Mesothelial cell of epicardium (in vitro differentiated cells): ENCODE measurements at regions not wholly inside any gene's neighbourhood (a gene's known extent, or its start where the extent isn't known, plus 50 kb on each side); places are given as distances from the start of the nearest gene placed in this dataset.

Experiments used
- DNase-seq, 2 experiments: peaks; one replicate each; pipeline ENCODE4 v3.0.0; 2021; ENCODE audit warnings: low spot score in 2 of 2; ENCODE audit not compliant: unreplicated experiment in 2 of 2
- H3K27ac Mint-ChIP-seq: 2 replicates; pipeline ENCODE4 v1.8.0; 2021; ENCODE audit warnings: mixed read lengths
- H3K27me3 Mint-ChIP-seq: 2 replicates; pipeline ENCODE4 v1.8.0; 2021; ENCODE audit warnings: low read depth, mixed read lengths
- H3K36me3 Mint-ChIP-seq: 2 replicates; pipeline ENCODE4 v1.8.0; 2021; ENCODE audit warnings: mixed read lengths
- H3K4me1 Mint-ChIP-seq: 2 replicates; pipeline ENCODE4 v1.8.0; 2021; ENCODE audit warnings: mixed read lengths
- H3K4me3 Mint-ChIP-seq: 2 replicates; pipeline ENCODE4 v1.8.0; 2021; ENCODE audit warnings: mild to moderate bottlenecking, moderate library complexity, mixed read lengths
- H3K9me3 Mint-ChIP-seq: 2 replicates; pipeline ENCODE4 v1.8.0; 2021; ENCODE audit warnings: mixed read lengths
- TF ChIP-seq, protein P1 (sequence below): fragments of 200-600 bp; sonication (generic); IDR thresholded peaks from one replicate; pipeline ENCODE4 v1.5.0; 2021; ENCODE audit warnings: antibody characterized with exemption; ENCODE audit not compliant: unreplicated experiment

DNA sequence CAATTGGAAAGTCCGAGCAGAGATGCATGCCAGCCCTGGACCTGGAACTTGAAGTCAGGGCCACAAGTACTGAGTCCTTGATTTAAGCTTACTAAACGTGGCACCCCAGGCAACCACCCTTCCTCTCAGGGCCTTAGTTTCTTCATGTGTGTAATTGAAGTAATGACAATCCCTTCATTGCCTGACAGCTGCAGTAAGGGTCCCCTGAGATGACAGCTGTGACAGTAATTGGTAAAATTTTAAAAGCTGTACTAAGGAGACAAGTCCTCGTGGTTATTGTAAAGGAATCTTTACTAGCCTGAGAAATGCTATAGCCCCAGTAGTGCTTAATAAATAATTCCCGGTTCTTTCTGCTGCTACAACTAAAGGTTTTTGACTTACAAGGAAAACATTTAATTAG, 175.1 kb upstream of the RADX start:
- Mint-ChIP-seq H3K4me1 (peaks cover 6% of the 10 kb centered on the region), H3K4me3 (no peak overlapping the region), H3K27ac (no peak overlapping the region), H3K9me3 (peaks cover 51% of the 10 kb centered on the region), H3K36me3 (no peaks in the 10 kb centered on the region), H3K27me3 (no peaks in the 10 kb centered on the region)
- DNase-seq = no peak
- TF ChIP-seq, protein P1, sequence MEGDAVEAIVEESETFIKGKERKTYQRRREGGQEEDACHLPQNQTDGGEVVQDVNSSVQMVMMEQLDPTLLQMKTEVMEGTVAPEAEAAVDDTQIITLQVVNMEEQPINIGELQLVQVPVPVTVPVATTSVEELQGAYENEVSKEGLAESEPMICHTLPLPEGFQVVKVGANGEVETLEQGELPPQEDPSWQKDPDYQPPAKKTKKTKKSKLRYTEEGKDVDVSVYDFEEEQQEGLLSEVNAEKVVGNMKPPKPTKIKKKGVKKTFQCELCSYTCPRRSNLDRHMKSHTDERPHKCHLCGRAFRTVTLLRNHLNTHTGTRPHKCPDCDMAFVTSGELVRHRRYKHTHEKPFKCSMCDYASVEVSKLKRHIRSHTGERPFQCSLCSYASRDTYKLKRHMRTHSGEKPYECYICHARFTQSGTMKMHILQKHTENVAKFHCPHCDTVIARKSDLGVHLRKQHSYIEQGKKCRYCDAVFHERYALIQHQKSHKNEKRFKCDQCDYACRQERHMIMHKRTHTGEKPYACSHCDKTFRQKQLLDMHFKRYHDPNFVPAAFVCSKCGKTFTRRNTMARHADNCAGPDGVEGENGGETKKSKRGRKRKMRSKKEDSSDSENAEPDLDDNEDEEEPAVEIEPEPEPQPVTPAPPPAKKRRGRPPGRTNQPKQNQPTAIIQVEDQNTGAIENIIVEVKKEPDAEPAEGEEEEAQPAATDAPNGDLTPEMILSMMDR = no peak

DNA sequence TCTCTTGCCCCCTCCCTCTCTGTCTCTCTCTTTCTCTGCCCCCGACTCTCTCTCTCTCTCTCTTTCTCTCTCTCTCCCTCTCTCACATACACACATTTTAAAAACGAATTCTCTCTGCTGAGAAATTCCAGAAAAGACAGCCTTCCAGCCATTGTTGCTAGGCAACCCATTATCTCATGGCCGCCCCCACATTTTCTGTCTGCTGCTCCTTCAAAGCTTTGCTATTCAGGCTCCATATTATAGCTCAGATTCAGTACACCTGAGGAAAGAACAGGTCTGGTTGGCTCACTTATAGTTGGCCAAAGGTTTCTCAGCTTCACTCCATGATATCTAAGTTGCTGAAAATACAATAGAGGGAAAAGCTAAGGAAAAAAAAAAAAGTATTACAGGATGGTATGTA, 174.4 kb upstream of the RADX start:
- Mint-ChIP-seq H3K9me3 (peaks cover 52% of the 10 kb centered on the region), H3K27ac (peak overlapping the region; percentile 58), H3K4me3 (no peak overlapping the region), H3K36me3 (no peaks in the 10 kb centered on the region), H3K4me1 (peaks cover 6% of the 10 kb centered on the region), H3K27me3 (no peaks in the 10 kb centered on the region)
- TF ChIP-seq, protein P1 = no peak
- no peak for DNase-seq

DNA sequence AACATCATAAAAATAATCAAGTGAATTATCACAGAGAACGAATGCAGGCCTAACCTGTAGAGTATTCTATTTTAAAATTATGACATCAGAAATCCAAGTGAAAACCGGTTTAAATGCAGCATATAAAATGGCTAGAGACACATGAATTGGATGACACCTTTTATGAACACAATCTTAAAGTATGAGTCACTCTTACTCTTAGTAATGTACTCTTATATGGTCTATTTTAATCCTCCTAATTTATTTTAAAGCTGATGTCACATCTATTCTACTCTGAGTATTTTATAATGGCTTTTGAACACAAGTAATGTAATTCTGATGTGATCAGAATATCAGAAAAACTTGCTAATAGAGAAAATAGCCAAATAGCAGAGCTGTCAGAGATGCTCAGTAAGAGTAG, 161.4 kb upstream of the RADX start:
- DNase-seq = no peak
- no peaks in the 10 kb centered on the region for H3K36me3 Mint-ChIP-seq
- no peaks in the 10 kb centered on the region for H3K4me1 Mint-ChIP-seq
- peaks cover 69% of the 10 kb centered on the region for H3K9me3 Mint-ChIP-seq
- H3K4me3 Mint-ChIP-seq = no peak overlapping the region
- TF ChIP-seq, protein P1 = no peak
- H3K27ac Mint-ChIP-seq = no peak overlapping the region
- no peaks in the 10 kb centered on the region for H3K27me3 Mint-ChIP-seq

DNA sequence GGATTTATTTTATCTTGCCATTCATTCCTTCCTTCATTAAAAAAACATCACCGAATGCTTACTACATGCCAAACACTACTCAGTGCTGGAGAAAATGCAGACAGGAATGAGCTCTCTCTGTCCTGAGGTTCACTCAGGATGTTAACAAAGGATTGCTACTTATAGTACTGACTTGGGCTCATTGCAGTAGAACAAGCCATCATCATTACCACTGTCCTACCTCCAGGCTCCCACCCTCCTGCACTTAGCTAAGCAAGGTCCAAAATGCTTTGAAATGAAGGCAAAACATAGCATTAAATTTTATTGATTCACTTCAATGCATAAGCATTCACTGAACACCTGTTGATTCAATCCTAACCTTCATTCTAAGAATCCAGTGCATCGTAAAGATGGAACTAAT, 159.8 kb upstream of the RADX start:
- TF ChIP-seq, protein P1 = no peak
- Mint-ChIP-seq H3K27me3 (no peaks in the 10 kb centered on the region), H3K4me1 (no peaks in the 10 kb centered on the region), H3K9me3 (peaks cover 66% of the 10 kb centered on the region), H3K4me3 (no peak overlapping the region), H3K36me3 (no peaks in the 10 kb centered on the region), H3K27ac (no peak overlapping the region)
- no peak for DNase-seq

DNA sequence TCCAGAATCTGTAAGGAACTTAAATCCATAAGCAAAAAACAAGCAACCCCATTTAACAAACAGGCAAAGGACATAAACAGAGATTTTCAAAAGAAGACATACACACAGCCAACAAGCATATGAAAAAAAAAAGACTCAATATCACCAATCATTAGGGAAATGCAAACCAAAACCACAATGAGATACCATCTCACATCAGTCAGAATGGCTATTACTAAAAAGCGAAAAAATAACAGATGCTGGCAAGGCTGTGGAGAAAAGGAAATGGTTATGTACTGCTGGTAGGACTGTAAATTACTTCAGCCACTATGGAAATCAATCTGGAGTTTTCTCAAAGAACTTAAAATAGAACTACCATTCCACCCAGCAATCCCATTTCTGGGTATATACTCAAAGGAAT, 156.8 kb upstream of the RADX start:
- H3K4me1 Mint-ChIP-seq = no peaks in the 10 kb centered on the region
- no peaks in the 10 kb centered on the region for H3K27me3 Mint-ChIP-seq
- no peak overlapping the region for H3K4me3 Mint-ChIP-seq
- H3K9me3 Mint-ChIP-seq = peaks cover 58% of the 10 kb centered on the region
- no peak for DNase-seq
- H3K27ac Mint-ChIP-seq = no peak overlapping the region
- TF ChIP-seq, protein P1 = no peak
- H3K36me3 Mint-ChIP-seq = no peaks in the 10 kb centered on the region

DNA sequence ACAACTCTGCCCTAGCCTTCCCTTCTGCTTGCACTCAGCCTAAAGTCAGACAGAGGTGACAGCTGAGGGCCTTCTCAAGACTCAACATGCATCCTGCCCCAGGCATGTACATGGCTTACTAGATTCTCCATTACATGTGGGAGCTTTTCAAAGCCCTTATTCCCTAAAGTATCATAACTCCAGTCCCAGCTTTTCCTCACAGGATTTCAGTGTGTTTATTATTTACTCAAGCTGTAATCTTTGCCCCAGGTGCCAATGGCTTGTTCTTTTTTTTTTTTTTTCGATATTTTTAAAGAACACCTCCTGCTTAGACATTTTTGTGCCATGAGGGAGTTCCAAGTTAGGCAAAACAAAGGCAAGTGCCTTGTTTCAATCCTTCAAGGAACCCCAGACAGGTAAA, 154.0 kb upstream of the RADX start:
- TF ChIP-seq, protein P1 = no peak
- H3K4me3 Mint-ChIP-seq = no peak overlapping the region
- no peak for DNase-seq
- no peaks in the 10 kb centered on the region for H3K36me3 Mint-ChIP-seq
- H3K9me3 Mint-ChIP-seq = peaks cover 50% of the 10 kb centered on the region
- no peaks in the 10 kb centered on the region for H3K4me1 Mint-ChIP-seq
- no peak overlapping the region for H3K27ac Mint-ChIP-seq
- H3K27me3 Mint-ChIP-seq = no peaks in the 10 kb centered on the region
